ENCODE measurements at regions not wholly inside any gene's neighbourhood (a gene's known extent, or its start where the extent isn't known, plus 50 kb on each side); places are given as distances from the start of the nearest gene placed in this dataset.

- FAIRE-seq (no peak), DNase-seq (ENCODE audit: low read depth, low spot score) (no peak), ATAC-seq (no peak)
- BruUV-seq (replicated peaks): no TSS peak
- ChIA-PET CTCF (interaction anchor here (0.6 to 2.7 kb wide), 8 partner anchors 21 to 131 kb away, joined by 3 to 22 read pairs (median 11); partner anchors contain the start of gene PMAIP1), RAD21 (ENCODE audit: unreplicated experiment) (interaction anchor here (0.6 to 3.3 kb wide), 17 partner anchors 8 to 332 kb away, joined by 3 to 55 read pairs (median 15); partner anchors contain the start of gene PMAIP1), POLR2A (interaction anchor here (0.9 to 4.2 kb wide), 12 partner anchors 9 to 119 kb away, joined by 3 to 25 read pairs (median 6); partner anchors contain the start of gene PMAIP1), SMC1A (ENCODE audit: uncharacterized antibody, unreplicated experiment) (interaction anchor here (0.6 to 11.8 kb wide), 16 partner anchors 9 to 118 kb away, joined by 3 to 257 read pairs (median 16); partner anchors contain the start of gene PMAIP1)
- H3K4me3 ChIP-seq: no peak overlapping the region
- H3K9ac ChIP-seq (ENCODE audit: control insufficient read depth, insufficient read depth, low read length): no peak overlapping the region
- H3K4me1 ChIP-seq (ENCODE audit: control insufficient read depth, insufficient read depth, low read length): peaks cover 46% of the 10 kb centered on the region
- no peak overlapping the region for H2AFZ ChIP-seq (ENCODE audit: control insufficient read depth, low read depth, low read length)
- H3K36me3 ChIP-seq (ENCODE audit: control insufficient read depth in 2 of 2, insufficient read depth in 2 of 2, low read length in 1 of 2): no peaks in the 10 kb centered on the region
- no peaks in the 10 kb centered on the region for H3K27me3 ChIP-seq (replicated peaks in 1 of 2; ENCODE audit: control insufficient read depth in 2 of 2, insufficient read depth in 2 of 2, low read length in 1 of 2)
- no peaks in the 10 kb centered on the region for H3K9me3 ChIP-seq (replicated peaks; ENCODE audit: control insufficient read depth, insufficient read depth, low read length)
- in situ Hi-C loops (cut with MboI) (no loop called here), intact Hi-C loops (cut with micrococcal nuclease; ENCODE audit: unreplicated experiment) (no loop called here)
- H3K27ac ChIP-seq (ENCODE audit: control insufficient read depth, insufficient read depth): no peak overlapping the region
- no peak for TF ChIP-seq PML (IDR thresholded peaks at IDR 0.05; ENCODE audit: low read length)
- no peak for TF ChIP-seq TBL1XR1 (IDR thresholded peaks at IDR 0.05; ENCODE audit: low read depth, low read length)
- TF ChIP-seq MTA3 (IDR thresholded peaks at IDR 0.05; ENCODE audit: borderline replicate concordance, low read length): no peak
- TF ChIP-seq ZNF687 (IDR thresholded peaks at IDR 0.05): no peak
- TF ChIP-seq CBFB (IDR thresholded peaks at IDR 0.05; ENCODE audit: low read depth): no peak
- TF ChIP-seq SIX5 (IDR thresholded peaks at IDR 0.05; ENCODE audit: low read depth, low read length, severe bottlenecking): no peak
- TF ChIP-seq SMAD5 (IDR thresholded peaks at IDR 0.05; ENCODE audit: low read depth): no peak
- TF ChIP-seq USF2 (IDR thresholded peaks at IDR 0.05; ENCODE audit: borderline replicate concordance, low read depth, low read length): no peak
- TF ChIP-seq MAX (IDR thresholded peaks at IDR 0.05; ENCODE audit: low read depth, low read length): no peak
- TF ChIP-seq DPF2 (IDR thresholded peaks at IDR 0.05): no peak
- no peak for TF ChIP-seq ESRRA (IDR thresholded peaks at IDR 0.05; ENCODE audit: low read length)
- no peak for TF ChIP-seq RELA (IDR thresholded peaks at IDR 0.05; ENCODE audit: borderline replicate concordance, partially characterized antibody)
- no peak for TF ChIP-seq MYC (IDR thresholded peaks at IDR 0.05; ENCODE audit: insufficient read depth, insufficient read length, insufficient replicate concordance, low read length, severe bottlenecking)
- TF ChIP-seq ZNF24 (IDR thresholded peaks at IDR 0.05): no peak
- no peak for TF ChIP-seq GATAD2B (conservative IDR thresholded peaks at IDR 0.05; ENCODE audit: low read depth)
- no peak for TF ChIP-seq JUND (IDR thresholded peaks at IDR 0.05; ENCODE audit: low read depth, low read length)
- no peak for TF ChIP-seq CEBPB (IDR thresholded peaks at IDR 0.05; ENCODE audit: borderline replicate concordance in 1 of 2, low read depth in 2 of 2, low read length in 2 of 2)
- no peak for TF ChIP-seq SMARCA5 (IDR thresholded peaks at IDR 0.05)
- no peak for TF ChIP-seq KDM1A (IDR thresholded peaks at IDR 0.05; ENCODE audit: borderline replicate concordance)
- no peaks in the 10 kb centered on the region for H4K20me1 ChIP-seq (ENCODE audit: control insufficient read depth, insufficient read depth)
- no peak overlapping the region for H3K4me2 ChIP-seq (ENCODE audit: control insufficient read depth, insufficient read depth)
- WGBS (ENCODE audit: insufficient coverage, insufficient replicate concordance, low lambda C conversion rate, missing lambda C conversion rate): 95% methylated on average over 2 of the region's 2 CpGs
- H3K79me2 ChIP-seq (ENCODE audit: control insufficient read depth, insufficient read depth, low read length): no peaks in the 10 kb centered on the region
These were observed 55.0 kb downstream of the PMAIP1 start for GRCh38 chr18:59954755-59955156.

Measured in GM12878 (cell line).